B cell (primary cell): ENCODE measurements at regions not wholly inside any gene's neighbourhood (a gene's known extent, or its start where the extent isn't known, plus 50 kb on each side); places are given as distances from the start of the nearest gene placed in this dataset.

Source experiments
- ATAC-seq: fragments of 200-7000 bp; cut with Tn5 transposase; one replicate; pipeline ENCODE4 v1.10.0; 2021; ENCODE audit warnings: low read depth, mild to moderate bottlenecking, moderate number of reproducible peaks, moderate library complexity
- CTCF ChIA-PET: fragments of 350-600 bp; sonication (Branson Sonifier 250); formaldehyde crosslinking; loops from one replicate; lab custom pipeline; 2021; ENCODE audit warnings: antibody characterized with exemption, inconsistent platforms; lab: Charles Lee
- POLR2A ChIA-PET: fragments of 350-600 bp; sonication (Branson Sonifier 250); formaldehyde crosslinking; loops from one replicate; lab custom pipeline; 2021; ENCODE audit warnings: antibody characterized with exemption; lab: Charles Lee
- DNase-seq: peaks from one replicate; pipeline ENCODE4 v3.0.0; 2013
- H2AFZ ChIP-seq: 2 replicates; pipeline ENCODE4 v1.6.1; 2012; ENCODE audit warnings: mild to moderate bottlenecking, low read depth, low read length; ENCODE audit not compliant: insufficient read depth, poor library complexity, severe bottlenecking
- H3K27ac ChIP-seq, 2 donors: 1 replicate in 1 of 2; 2 replicates in 1 of 2; pipeline ENCODE4 v1.5.1; 2012 to 2013; ENCODE audit warnings: low read length in 2 of 2, mild to moderate bottlenecking in 2 of 2, moderate library complexity in 1 of 2
- H3K27me3 ChIP-seq, 4 experiments: fragments of 200-600 bp in 1 of 4; sonication (generic) in 1 of 4; replicated peaks in 1 of 4; 1 replicate in 2 of 4; 2 replicates in 2 of 4; pipeline versions ENCODE4 v1.6.1 to v1.7.0; 2013 to 2016; ENCODE audit warnings: low read length in 3 of 4, mild to moderate bottlenecking in 2 of 4, mixed read lengths in 1 of 4, moderate library complexity in 1 of 4; ENCODE audit not compliant: insufficient read depth in 4 of 4, control insufficient read depth in 3 of 4; ENCODE audit errors: control extremely low read depth in 1 of 4
- H3K36me3 ChIP-seq, 2 experiments: replicated peaks in 1 of 2; 1 replicate in 1 of 2; 2 replicates in 1 of 2; pipeline versions ENCODE4 v1.6.1 to v1.7.1; 2013; ENCODE audit warnings: low read length in 1 of 2; ENCODE audit not compliant: insufficient read depth in 2 of 2, control insufficient read depth in 1 of 2; ENCODE audit errors: control extremely low read depth in 1 of 2, extremely low read depth in 1 of 2
- H3K4me1 ChIP-seq, 2 donors: fragments of 200-600 bp in 1 of 2; sonication (generic) in 1 of 2; 1 replicate in 1 of 2; 2 replicates in 1 of 2; pipeline versions ENCODE4 v1.5.1 to v1.6.1; 2013 to 2017; ENCODE audit warnings: low read length in 2 of 2; ENCODE audit not compliant: control insufficient read depth in 2 of 2, insufficient read depth in 2 of 2
- H3K4me2 ChIP-seq: replicated peaks from 2 replicates; pipeline ENCODE3; 2012; ENCODE audit warnings: mild to moderate bottlenecking, low read depth, low read length; ENCODE audit not compliant: poor library complexity, severe bottlenecking
- H3K4me3 ChIP-seq, 5 experiments: fragments of 200-600 bp in 1 of 5; sonication (generic) in 1 of 5; 1 replicate in 3 of 5; 2 replicates in 2 of 5; pipeline versions ENCODE4 v1.5.1 to v1.7.0; 2011 to 2016; ENCODE audit warnings: low read length in 4 of 5, mild to moderate bottlenecking in 4 of 5, low read depth in 2 of 5, control low read depth in 1 of 5, moderate library complexity in 1 of 5; ENCODE audit not compliant: insufficient read depth in 1 of 5; ENCODE audit errors: control extremely low read depth in 1 of 5, extremely low read depth in 1 of 5
- H3K79me2 ChIP-seq: fragments of 200-600 bp; sonication (generic); one replicate; pipeline ENCODE4 v1.6.0; 2016; ENCODE audit warnings: low read length; ENCODE audit not compliant: control insufficient read depth, insufficient read depth
- H3K9ac ChIP-seq: fragments of 200-600 bp; sonication (generic); 2 replicates; pipeline ENCODE4 v1.6.1; 2017; ENCODE audit warnings: mild to moderate bottlenecking, low read length, moderate library complexity
- H3K9me3 ChIP-seq, 3 donors: one replicate each; pipeline versions ENCODE4 v1.6.1 to v1.7.1; 2013; ENCODE audit warnings: low read length in 2 of 3; ENCODE audit not compliant: control insufficient read depth in 2 of 3, insufficient read depth in 1 of 3; ENCODE audit errors: control extremely low read depth in 1 of 3
- H4K20me1 ChIP-seq: 2 replicates; pipeline ENCODE4 v1.6.0; 2012; ENCODE audit warnings: mild to moderate bottlenecking, low read length; ENCODE audit not compliant: insufficient read depth, control insufficient read depth, poor library complexity, severe bottlenecking
- H3K27ac Mint-ChIP-seq: one replicate; pipeline ENCODE4 v1.8.0; 2021; ENCODE audit warnings: mixed read lengths
- H3K27me3 Mint-ChIP-seq: one replicate; pipeline ENCODE4 v1.8.0; 2021; ENCODE audit warnings: mixed read lengths
- H3K4me1 Mint-ChIP-seq: one replicate; pipeline ENCODE4 v1.8.0; 2021; ENCODE audit warnings: mixed read lengths
- H3K4me3 Mint-ChIP-seq: one replicate; pipeline ENCODE4 v1.8.0; 2021; ENCODE audit warnings: mixed read lengths
- H3K9me3 Mint-ChIP-seq: one replicate; pipeline ENCODE4 v1.8.0; 2022; ENCODE audit warnings: mixed read lengths; ENCODE audit not compliant: insufficient read depth
- EZH2 ChIP-seq: IDR thresholded peaks from 2 replicates; pipeline ENCODE4 v1.6.1; 2012; ENCODE audit warnings: borderline replicate concordance, low read depth, mild to moderate bottlenecking, moderate library complexity, low read length; ENCODE audit not compliant: insufficient read depth, poor library complexity, severe bottlenecking
- WGBS: methylation state at CpG from one replicate; pipeline ENCODE4 v1.1.5; 2013; ENCODE audit warnings: missing lambda C conversion rate; ENCODE audit not compliant: insufficient coverage; 5-methylcytosine and 5-hydroxymethylcytosine counted together
- intact Hi-C: fragments of 100-400 bp; cut with micrococcal nuclease; formaldehyde crosslinking; loops from one replicate; pipeline ENCODE4 v1.10.0; 2022
- TF ChIP-seq, protein P1 (sequence below): fragments of 200-600 bp; IDR thresholded peaks from one replicate; pipeline ENCODE4 v1.8.0; 2022; ENCODE audit warnings: antibody characterized with exemption, mild to moderate bottlenecking

DNA sequence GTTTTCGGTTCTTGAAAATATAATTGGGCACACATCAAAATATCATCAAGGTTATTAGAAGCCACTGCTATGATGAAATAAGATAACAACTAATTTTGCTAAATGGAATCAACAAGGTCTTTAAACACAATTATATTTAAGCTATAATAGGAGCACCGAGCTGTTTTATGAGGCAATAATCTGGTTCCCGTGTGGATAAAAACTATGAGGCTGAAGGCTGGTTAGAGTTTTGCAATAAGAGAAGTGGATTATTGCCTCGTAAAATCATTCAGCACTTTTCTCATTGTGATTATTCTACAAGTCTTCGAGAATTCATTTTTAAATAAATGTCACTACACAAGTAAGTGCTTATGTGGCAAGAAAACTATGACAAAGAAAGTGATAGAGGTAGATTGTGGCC, 975.7 kb upstream of the ADGRL2 start:
- H3K9me3 Mint-ChIP-seq = no peaks in the 10 kb centered on the region
- no peak overlapping the region for H3K4me3 Mint-ChIP-seq
- Histone ChIP-seq H3K36me3 (no peaks in the 10 kb centered on the region), H2AFZ (no peak overlapping the region), H3K4me2 (no peak overlapping the region), H3K4me1 (no peaks in the 10 kb centered on the region), H3K9ac (no peak overlapping the region), H4K20me1 (no peaks in the 10 kb centered on the region), H3K79me2 (no peaks in the 10 kb centered on the region), H3K4me3 (no peak overlapping the region), H3K27me3 (no peaks in the 10 kb centered on the region), H3K27ac (no peak overlapping the region), H3K9me3 (peaks cover 0 to 3% (median 0%) of the 10 kb centered on the region in 3 donors)
- ATAC-seq = no peak
- no peak for TF ChIP-seq EZH2
- TF ChIP-seq, protein P1, sequence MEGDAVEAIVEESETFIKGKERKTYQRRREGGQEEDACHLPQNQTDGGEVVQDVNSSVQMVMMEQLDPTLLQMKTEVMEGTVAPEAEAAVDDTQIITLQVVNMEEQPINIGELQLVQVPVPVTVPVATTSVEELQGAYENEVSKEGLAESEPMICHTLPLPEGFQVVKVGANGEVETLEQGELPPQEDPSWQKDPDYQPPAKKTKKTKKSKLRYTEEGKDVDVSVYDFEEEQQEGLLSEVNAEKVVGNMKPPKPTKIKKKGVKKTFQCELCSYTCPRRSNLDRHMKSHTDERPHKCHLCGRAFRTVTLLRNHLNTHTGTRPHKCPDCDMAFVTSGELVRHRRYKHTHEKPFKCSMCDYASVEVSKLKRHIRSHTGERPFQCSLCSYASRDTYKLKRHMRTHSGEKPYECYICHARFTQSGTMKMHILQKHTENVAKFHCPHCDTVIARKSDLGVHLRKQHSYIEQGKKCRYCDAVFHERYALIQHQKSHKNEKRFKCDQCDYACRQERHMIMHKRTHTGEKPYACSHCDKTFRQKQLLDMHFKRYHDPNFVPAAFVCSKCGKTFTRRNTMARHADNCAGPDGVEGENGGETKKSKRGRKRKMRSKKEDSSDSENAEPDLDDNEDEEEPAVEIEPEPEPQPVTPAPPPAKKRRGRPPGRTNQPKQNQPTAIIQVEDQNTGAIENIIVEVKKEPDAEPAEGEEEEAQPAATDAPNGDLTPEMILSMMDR = no peak
- intact Hi-C loops = no loop called here
- H3K4me1 Mint-ChIP-seq = no peaks in the 10 kb centered on the region
- H3K27ac Mint-ChIP-seq = no peak overlapping the region
- DNase-seq = no peak
- H3K27me3 Mint-ChIP-seq = no peaks in the 10 kb centered on the region
- WGBS = 80% methylated on average over 1 of the region's 5 CpGs
- ChIA-PET CTCF (no interaction called here), POLR2A (no interaction called here)

- H3K4me3 Mint-ChIP-seq = no peak overlapping the region
- no peak overlapping the region for H3K27ac ChIP-seq
- H3K9me3 ChIP-seq = no peaks in the 10 kb centered on the region
- DNase-seq (no peak), ATAC-seq (no peak)
- H3K79me2 ChIP-seq = no peaks in the 10 kb centered on the region
- H3K36me3 ChIP-seq = no peaks in the 10 kb centered on the region
- TF ChIP-seq, protein P1 = no peak
- TF ChIP-seq EZH2 = no peak
- WGBS = no CpG with 5 or more reads among the region's 1 CpG
- H3K9me3 Mint-ChIP-seq = no peaks in the 10 kb centered on the region
- H4K20me1 ChIP-seq = no peaks in the 10 kb centered on the region
- H3K4me1 Mint-ChIP-seq = no peaks in the 10 kb centered on the region
- no peaks in the 10 kb centered on the region for H3K27me3 Mint-ChIP-seq
- intact Hi-C loops = no loop called here
- H2AFZ ChIP-seq = no peak overlapping the region
- H3K27ac Mint-ChIP-seq = no peak overlapping the region
- H3K9ac ChIP-seq = no peak overlapping the region
- no peaks in the 10 kb centered on the region for H3K27me3 ChIP-seq
- CTCF ChIA-PET = no interaction called here
- POLR2A ChIA-PET = no interaction called here
- H3K4me2 ChIP-seq = no peak overlapping the region
- no peak overlapping the region for H3K4me3 ChIP-seq
- no peaks in the 10 kb centered on the region for H3K4me1 ChIP-seq
Measured at GRCh38 chr1:80818211-80818610, 982.5 kb upstream of the ADGRL2 start.
